Vagina (tissue), 2 donors: ENCODE measurements at regions not wholly inside any gene's neighbourhood (a gene's known extent, or its start where the extent isn't known, plus 50 kb on each side); places are given as distances from the start of the nearest gene placed in this dataset.

Experiments
- POLR2A ChIP-seq, 2 donors: fragments of 450-650 bp; IDR thresholded peaks; one replicate each; pipeline ENCODE4 v1.6.1; 2017; ENCODE audit warnings: antibody characterized with exemption in 2 of 2, mild to moderate bottlenecking in 2 of 2, moderate library complexity in 2 of 2
- POLR2AphosphoS5 ChIP-seq, 2 donors: sonication (generic); formaldehyde crosslinking; IDR thresholded peaks; one replicate each; pipeline ENCODE4 v1.9.0; 2017; ENCODE audit warnings: antibody characterized with exemption in 2 of 2, mild to moderate bottlenecking in 2 of 2, low read depth in 1 of 2; ENCODE audit not compliant: insufficient read depth in 1 of 2
- TF ChIP-seq, protein P1 (sequence below), 3 experiments: fragments of 450-650 bp in 2 of 3; fragments of 200-600 bp in 1 of 3; sonication (generic) in 1 of 3; IDR thresholded peaks; one replicate each; pipeline ENCODE4 v1.5.1; 2017 to 2019; ENCODE audit warnings: antibody characterized with exemption in 3 of 3, mild to moderate bottlenecking in 2 of 3, moderate library complexity in 2 of 3

DNA sequence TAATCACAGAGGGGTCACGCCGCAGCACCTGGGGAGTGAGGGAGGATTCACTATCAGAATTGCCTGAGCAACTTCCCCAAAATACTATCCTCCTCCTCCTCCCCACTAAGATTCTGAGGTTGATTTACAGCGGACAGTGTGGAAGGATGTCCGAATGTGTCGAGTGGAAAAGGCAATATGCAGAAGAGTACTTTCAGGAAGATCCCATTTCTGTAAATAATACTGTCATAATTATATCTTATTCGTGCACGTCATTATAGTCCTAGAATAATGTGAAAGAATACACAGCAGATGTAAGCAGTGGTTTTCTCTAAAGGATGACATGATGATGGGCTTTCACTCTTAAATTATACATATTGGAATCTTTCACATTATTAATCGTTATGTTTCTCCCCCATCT, 149.8 kb upstream of the NOCT start:
- TF ChIP-seq, protein P1, sequence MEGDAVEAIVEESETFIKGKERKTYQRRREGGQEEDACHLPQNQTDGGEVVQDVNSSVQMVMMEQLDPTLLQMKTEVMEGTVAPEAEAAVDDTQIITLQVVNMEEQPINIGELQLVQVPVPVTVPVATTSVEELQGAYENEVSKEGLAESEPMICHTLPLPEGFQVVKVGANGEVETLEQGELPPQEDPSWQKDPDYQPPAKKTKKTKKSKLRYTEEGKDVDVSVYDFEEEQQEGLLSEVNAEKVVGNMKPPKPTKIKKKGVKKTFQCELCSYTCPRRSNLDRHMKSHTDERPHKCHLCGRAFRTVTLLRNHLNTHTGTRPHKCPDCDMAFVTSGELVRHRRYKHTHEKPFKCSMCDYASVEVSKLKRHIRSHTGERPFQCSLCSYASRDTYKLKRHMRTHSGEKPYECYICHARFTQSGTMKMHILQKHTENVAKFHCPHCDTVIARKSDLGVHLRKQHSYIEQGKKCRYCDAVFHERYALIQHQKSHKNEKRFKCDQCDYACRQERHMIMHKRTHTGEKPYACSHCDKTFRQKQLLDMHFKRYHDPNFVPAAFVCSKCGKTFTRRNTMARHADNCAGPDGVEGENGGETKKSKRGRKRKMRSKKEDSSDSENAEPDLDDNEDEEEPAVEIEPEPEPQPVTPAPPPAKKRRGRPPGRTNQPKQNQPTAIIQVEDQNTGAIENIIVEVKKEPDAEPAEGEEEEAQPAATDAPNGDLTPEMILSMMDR (IDR thresholded peaks at IDR 0.05): no peak
- TF ChIP-seq POLR2A (IDR thresholded peaks at IDR 0.05): no peak
- TF ChIP-seq POLR2AphosphoS5 (IDR thresholded peaks at IDR 0.05; ENCODE audit: insufficient read depth in 1 of 2, low read depth in 1 of 2): no peak
